Activated CD8-positive, alpha-beta T cell treated with anti-CD3 and anti-CD28 coated beads, Interleukin-2, amount 10 ng/mL, durations not matched to agents 7 days and 5 days (primary cell): ENCODE measurements at regions not wholly inside any gene's neighbourhood (a gene's known extent, or its start where the extent isn't known, plus 50 kb on each side); places are given as distances from the start of the nearest gene placed in this dataset.

Experiments used
- ATAC-seq: fragments of 150-1000 bp; cut with Tn5 transposase; one replicate; pipeline ENCODE4 v1.10.0; 2021; ENCODE audit warnings: moderate library complexity
- CTCF ChIA-PET: fragments of 350-600 bp; sonication (Branson Sonifier 250); formaldehyde crosslinking; loops from one replicate; lab custom pipeline; 2021; ENCODE audit warnings: antibody characterized with exemption; lab: Charles Lee
- POLR2A ChIA-PET: fragments of 350-600 bp; sonication (Branson Sonifier 250); formaldehyde crosslinking; loops from one replicate; lab custom pipeline; 2021; ENCODE audit warnings: antibody characterized with exemption; lab: Charles Lee
- DNase-seq: peaks from one replicate; pipeline ENCODE4 v3.0.0-alpha.2; 2020
- H3K27ac Mint-ChIP-seq: one replicate; pipeline ENCODE4 v1.8.0; 2021; ENCODE audit warnings: mild to moderate bottlenecking, mixed read lengths
- H3K27me3 Mint-ChIP-seq: one replicate; pipeline ENCODE4 v1.8.0; 2021; ENCODE audit warnings: low read depth, mixed read lengths
- H3K36me3 Mint-ChIP-seq: one replicate; pipeline ENCODE4 v1.8.0; 2021; ENCODE audit warnings: low read depth, mixed read lengths
- H3K4me1 Mint-ChIP-seq: one replicate; pipeline ENCODE4 v1.8.0; 2021; ENCODE audit warnings: low read depth, mixed read lengths
- H3K4me3 Mint-ChIP-seq: one replicate; pipeline ENCODE4 v1.8.0; 2021; ENCODE audit warnings: mild to moderate bottlenecking, mixed read lengths
- H3K9me3 Mint-ChIP-seq: one replicate; pipeline ENCODE4 v1.8.0; 2022; ENCODE audit warnings: mixed read lengths; ENCODE audit not compliant: insufficient read depth

GRCh38 chr4:136931781-136932180, 600.5 kb downstream of the PCDH18 start:
- no peaks in the 10 kb centered on the region for H3K4me1 Mint-ChIP-seq
- H3K27ac Mint-ChIP-seq = no peak overlapping the region
- DNase-seq (no peak), ATAC-seq (no peak)
- H3K27me3 Mint-ChIP-seq = no peaks in the 10 kb centered on the region
- H3K4me3 Mint-ChIP-seq = no peak overlapping the region
- ChIA-PET CTCF (no interaction called here), POLR2A (no interaction called here)
- no peaks in the 10 kb centered on the region for H3K36me3 Mint-ChIP-seq
- H3K9me3 Mint-ChIP-seq = no peaks in the 10 kb centered on the region

- Mint-ChIP-seq H3K27me3 (no peaks in the 10 kb centered on the region), H3K4me3 (no peak overlapping the region), H3K9me3 (no peaks in the 10 kb centered on the region), H3K27ac (no peak overlapping the region), H3K4me1 (no peaks in the 10 kb centered on the region), H3K36me3 (no peaks in the 10 kb centered on the region)
- CTCF ChIA-PET = no interaction called here
- POLR2A ChIA-PET = no interaction called here
- ATAC-seq = no peak
- no peak for DNase-seq
Observed at GRCh38 chr4:136928957-136929411, 603.3 kb downstream of the PCDH18 start.

- DNase-seq = no peak
- ChIA-PET POLR2A (no interaction called here), CTCF (no interaction called here)
- H3K36me3 Mint-ChIP-seq = no peaks in the 10 kb centered on the region
- H3K27me3 Mint-ChIP-seq = no peaks in the 10 kb centered on the region
- no peak overlapping the region for H3K27ac Mint-ChIP-seq
- ATAC-seq = no peak
- H3K4me3 Mint-ChIP-seq = no peak overlapping the region
- H3K9me3 Mint-ChIP-seq = no peaks in the 10 kb centered on the region
- H3K4me1 Mint-ChIP-seq = no peaks in the 10 kb centered on the region
Observed at GRCh38 chr4:136927172-136927571, 605.1 kb downstream of the PCDH18 start.

GRCh38 chr4:136925203-136925602, 607.1 kb downstream of the PCDH18 start:
- ChIA-PET POLR2A (no interaction called here), CTCF (no interaction called here)
- no peak for DNase-seq
- Mint-ChIP-seq H3K36me3 (no peaks in the 10 kb centered on the region), H3K4me1 (no peaks in the 10 kb centered on the region), H3K4me3 (no peak overlapping the region), H3K9me3 (no peaks in the 10 kb centered on the region), H3K27ac (no peak overlapping the region), H3K27me3 (no peaks in the 10 kb centered on the region)
- ATAC-seq = no peak

GRCh38 chr4:136922066-136922465, 610.2 kb downstream of the PCDH18 start:
- no peak for ATAC-seq
- H3K9me3 Mint-ChIP-seq = no peaks in the 10 kb centered on the region
- CTCF ChIA-PET = no interaction called here
- H3K4me1 Mint-ChIP-seq = no peaks in the 10 kb centered on the region
- POLR2A ChIA-PET = no interaction called here
- no peak overlapping the region for H3K27ac Mint-ChIP-seq
- no peak overlapping the region for H3K4me3 Mint-ChIP-seq
- H3K27me3 Mint-ChIP-seq = no peaks in the 10 kb centered on the region
- no peak for DNase-seq
- no peaks in the 10 kb centered on the region for H3K36me3 Mint-ChIP-seq

GRCh38 chr4:136920092-136920881, 612.0 kb downstream of the PCDH18 start:
- ChIA-PET POLR2A (no interaction called here), CTCF (no interaction called here)
- H3K36me3 Mint-ChIP-seq = no peaks in the 10 kb centered on the region
- H3K4me3 Mint-ChIP-seq = no peak overlapping the region
- ATAC-seq = no peak
- no peak overlapping the region for H3K27ac Mint-ChIP-seq
- DNase-seq = no peak
- H3K4me1 Mint-ChIP-seq = no peaks in the 10 kb centered on the region
- no peaks in the 10 kb centered on the region for H3K9me3 Mint-ChIP-seq
- no peaks in the 10 kb centered on the region for H3K27me3 Mint-ChIP-seq

- H3K27me3 Mint-ChIP-seq = no peaks in the 10 kb centered on the region
- ChIA-PET POLR2A (no interaction called here), CTCF (no interaction called here)
- ATAC-seq (no peak), DNase-seq (no peak)
- H3K36me3 Mint-ChIP-seq = no peaks in the 10 kb centered on the region
- H3K4me3 Mint-ChIP-seq = no peak overlapping the region
- no peak overlapping the region for H3K27ac Mint-ChIP-seq
- no peaks in the 10 kb centered on the region for H3K9me3 Mint-ChIP-seq
- no peaks in the 10 kb centered on the region for H3K4me1 Mint-ChIP-seq
Observed at GRCh38 chr4:136918772-136919171, 613.5 kb downstream of the PCDH18 start.

- no peak overlapping the region for H3K27ac Mint-ChIP-seq
- ATAC-seq (no peak), DNase-seq (no peak)
- CTCF ChIA-PET = no interaction called here
- POLR2A ChIA-PET = no interaction called here
- no peaks in the 10 kb centered on the region for H3K27me3 Mint-ChIP-seq
- no peaks in the 10 kb centered on the region for H3K9me3 Mint-ChIP-seq
- no peak overlapping the region for H3K4me3 Mint-ChIP-seq
- no peaks in the 10 kb centered on the region for H3K4me1 Mint-ChIP-seq
- H3K36me3 Mint-ChIP-seq = no peaks in the 10 kb centered on the region
Observed at GRCh38 chr4:136917312-136918110, 614.8 kb downstream of the PCDH18 start.

GRCh38 chr4:136909626-136910025, 622.7 kb downstream of the PCDH18 start:
- no peak for ATAC-seq
- no peaks in the 10 kb centered on the region for H3K36me3 Mint-ChIP-seq
- no peaks in the 10 kb centered on the region for H3K4me1 Mint-ChIP-seq
- no peaks in the 10 kb centered on the region for H3K27me3 Mint-ChIP-seq
- no peaks in the 10 kb centered on the region for H3K9me3 Mint-ChIP-seq
- no peak overlapping the region for H3K27ac Mint-ChIP-seq
- no peak for DNase-seq
- ChIA-PET CTCF (no interaction called here), POLR2A (no interaction called here)
- H3K4me3 Mint-ChIP-seq = no peak overlapping the region

GRCh38 chr4:136908122-136908521, 624.2 kb downstream of the PCDH18 start:
- H3K27ac Mint-ChIP-seq = no peak overlapping the region
- no peaks in the 10 kb centered on the region for H3K27me3 Mint-ChIP-seq
- DNase-seq (no peak), ATAC-seq (no peak)
- ChIA-PET POLR2A (no interaction called here), CTCF (no interaction called here)
- H3K4me3 Mint-ChIP-seq = no peak overlapping the region
- H3K9me3 Mint-ChIP-seq = no peaks in the 10 kb centered on the region
- H3K4me1 Mint-ChIP-seq = no peaks in the 10 kb centered on the region
- H3K36me3 Mint-ChIP-seq = no peaks in the 10 kb centered on the region

- Mint-ChIP-seq H3K27ac (no peak overlapping the region), H3K9me3 (no peaks in the 10 kb centered on the region), H3K27me3 (no peaks in the 10 kb centered on the region), H3K4me3 (no peak overlapping the region), H3K36me3 (no peaks in the 10 kb centered on the region), H3K4me1 (no peaks in the 10 kb centered on the region)
- ChIA-PET POLR2A (no interaction called here), CTCF (no interaction called here)
- DNase-seq (no peak), ATAC-seq (no peak)
Observed at GRCh38 chr4:136900696-136901095, 631.6 kb downstream of the PCDH18 start.

GRCh38 chr4:136898590-136899248, 633.6 kb downstream of the PCDH18 start:
- POLR2A ChIA-PET = no interaction called here
- H3K27me3 Mint-ChIP-seq = no peaks in the 10 kb centered on the region

More at GRCh38 chr4:136898590-136899248, 633.6 kb downstream of the PCDH18 start:
- CTCF ChIA-PET = no interaction called here
- DNase-seq = no peak
- Mint-ChIP-seq H3K36me3 (no peaks in the 10 kb centered on the region), H3K4me3 (no peak overlapping the region), H3K27ac (no peak overlapping the region), H3K9me3 (no peaks in the 10 kb centered on the region), H3K4me1 (no peaks in the 10 kb centered on the region)
- no peak for ATAC-seq
